GM23338 (cell line): ENCODE measurements at regions not wholly inside any gene's neighbourhood (a gene's known extent, or its start where the extent isn't known, plus 50 kb on each side); places are given as distances from the start of the nearest gene placed in this dataset.

ENCODE experiments used
- ATAC-seq: fragments of 200-7000 bp; cut with Tn5 transposase; 3 replicates; pipeline ENCODE4 v1.9.1; 2020
- DNase-seq: peaks from one replicate; pipeline ENCODE4 v3.0.0-alpha.2; 2015; ENCODE audit warnings: low spot score
- H2AFZ ChIP-seq: fragments of 200-600 bp; sonication (generic); 2 replicates; pipeline ENCODE4 v1.8.0; 2016; ENCODE audit warnings: antibody characterized with exemption, mild to moderate bottlenecking, moderate library complexity
- H3F3A ChIP-seq: fragments of 200-600 bp; sonication (generic); replicated peaks from 2 replicates; pipeline ENCODE4 v1.8.0; 2017; ENCODE audit warnings: antibody characterized with exemption, mixed run types, low read depth
- H3K27ac ChIP-seq: fragments of 200-600 bp; sonication (generic); 2 replicates; pipeline ENCODE4 v1.6.1; 2016; ENCODE audit warnings: low read depth
- H3K27me3 ChIP-seq: fragments of 200-600 bp; sonication (generic); 2 replicates; pipeline ENCODE4 v1.8.0; 2016; ENCODE audit warnings: mild to moderate bottlenecking, mixed run types, moderate library complexity; ENCODE audit not compliant: insufficient read depth
- H3K36me3 ChIP-seq: fragments of 200-600 bp; sonication (generic); 2 replicates; pipeline ENCODE4 v1.8.0; 2016; ENCODE audit warnings: mild to moderate bottlenecking; ENCODE audit not compliant: insufficient read depth
- H3K4me1 ChIP-seq: fragments of 200-600 bp; sonication (generic); 2 replicates; pipeline ENCODE4 v1.8.0; 2016; ENCODE audit warnings: mild to moderate bottlenecking, moderate library complexity; ENCODE audit not compliant: insufficient read depth
- H3K4me2 ChIP-seq: fragments of 200-600 bp; sonication (generic); 2 replicates; pipeline ENCODE4 v1.7.1; 2017; ENCODE audit warnings: mixed run types
- H3K4me3 ChIP-seq: fragments of 200-600 bp; sonication (generic); 2 replicates; pipeline ENCODE4 v1.6.1; 2016; ENCODE audit warnings: mixed run types
- H3K79me2 ChIP-seq: fragments of 200-600 bp; sonication (generic); replicated peaks from 2 replicates; pipeline ENCODE4 v1.8.0; 2017; ENCODE audit warnings: mild to moderate bottlenecking; ENCODE audit not compliant: insufficient read depth
- H3K9me2 ChIP-seq: fragments of 200-600 bp; sonication (generic); 2 replicates; pipeline ENCODE4 v1.8.0; 2017; ENCODE audit not compliant: insufficient read depth
- H4K20me1 ChIP-seq: fragments of 200-600 bp; sonication (generic); replicated peaks from 2 replicates; pipeline ENCODE4 v1.8.0; 2017; ENCODE audit warnings: mild to moderate bottlenecking; ENCODE audit not compliant: insufficient read depth
- H3K27ac Mint-ChIP-seq: 2 replicates; pipeline ENCODE4 v1.8.0; 2020; ENCODE audit warnings: inconsistent platforms, mild to moderate bottlenecking, moderate library complexity, mixed read lengths
- H3K27me3 Mint-ChIP-seq: 3 replicates; pipeline ENCODE4 v1.8.0; 2022; ENCODE audit warnings: low read depth, mild to moderate bottlenecking, moderate library complexity, mixed read lengths, inconsistent platforms; ENCODE audit not compliant: insufficient read depth, poor library complexity
- H3K36me3 Mint-ChIP-seq: 3 replicates; pipeline ENCODE4 v1.8.0; 2021; ENCODE audit warnings: low read depth, mild to moderate bottlenecking, inconsistent platforms, moderate library complexity, mixed read lengths
- H3K4me1 Mint-ChIP-seq: 3 replicates; pipeline ENCODE4 v1.8.0; 2020; ENCODE audit warnings: mild to moderate bottlenecking, inconsistent platforms, mixed read lengths
- H3K4me3 Mint-ChIP-seq: 3 replicates; pipeline ENCODE4 v1.8.0; 2021; ENCODE audit warnings: moderate library complexity, mild to moderate bottlenecking, inconsistent platforms, mixed read lengths
- H3K9me3 Mint-ChIP-seq: 3 replicates; pipeline ENCODE4 v1.8.0; 2020; ENCODE audit warnings: moderate library complexity, mild to moderate bottlenecking, inconsistent platforms, mixed read lengths
- CREB1 ChIP-seq: fragments of 250-450 bp; sonication (Bioruptor Pico); IDR thresholded peaks from 2 replicates; pipeline ENCODE4 v1.5.0; 2020; ENCODE audit warnings: low read depth, mild to moderate bottlenecking, moderate library complexity
- ETS1 ChIP-seq: IDR thresholded peaks from 2 replicates; pipeline ENCODE4 v1.6.1; 2016; ENCODE audit warnings: antibody characterized with exemption
- EZH2 ChIP-seq: fragments of 200-600 bp; sonication (generic); IDR thresholded peaks from one replicate; pipeline ENCODE4 v1.8.0; 2017; ENCODE audit warnings: antibody characterized with exemption, mild to moderate bottlenecking, low read depth; ENCODE audit not compliant: unreplicated experiment
- EZH2phosphoT487 ChIP-seq: fragments of 200-600 bp; sonication (generic); IDR thresholded peaks from one replicate; pipeline ENCODE4 v1.8.1; 2018; ENCODE audit warnings: antibody characterized with exemption; ENCODE audit not compliant: unreplicated experiment
- JUNB ChIP-seq: IDR thresholded peaks from one replicate; pipeline ENCODE4 v1.6.1; 2016; ENCODE audit warnings: antibody characterized with exemption; ENCODE audit not compliant: unreplicated experiment
- NANOG ChIP-seq: IDR thresholded peaks from 2 replicates; pipeline ENCODE4 v1.6.1; 2016; ENCODE audit warnings: antibody characterized with exemption, borderline replicate concordance
- POLR2AphosphoS5 ChIP-seq: IDR thresholded peaks from 2 replicates; pipeline ENCODE4 v1.6.1; 2016; ENCODE audit warnings: antibody characterized with exemption, low read depth
- STAT1 ChIP-seq: IDR thresholded peaks from one replicate; pipeline ENCODE4 v1.6.1; 2016; ENCODE audit warnings: antibody characterized with exemption; ENCODE audit not compliant: unreplicated experiment
- ZNF114 ChIP-seq: fragments of 250-450 bp; sonication (Bioruptor Pico); IDR thresholded peaks from 2 replicates; pipeline ENCODE4 v1.5.0; 2020; ENCODE audit warnings: mild to moderate bottlenecking, moderate library complexity
- ZNF331 ChIP-seq: fragments of 250-450 bp; sonication (Bioruptor Pico); IDR thresholded peaks from 2 replicates; pipeline ENCODE4 v1.5.0; 2020; ENCODE audit warnings: low read depth, mild to moderate bottlenecking, moderate library complexity
- ZNF462 ChIP-seq: fragments of 250-450 bp; sonication (Bioruptor Pico); IDR thresholded peaks from 2 replicates; pipeline ENCODE4 v1.5.0; 2020; ENCODE audit warnings: mild to moderate bottlenecking, moderate library complexity
- TF ChIP-seq, protein P1 (sequence below), 2 experiments: fragments of 200-600 bp in 1 of 2; sonication (generic) in 1 of 2; conservative IDR thresholded peaks; 2 replicates each; pipeline versions ENCODE4 v1.5.1 to v1.6.1; 2016 to 2017; ENCODE audit warnings: antibody characterized with exemption in 2 of 2, low read depth in 2 of 2, mild to moderate bottlenecking in 2 of 2, moderate library complexity in 1 of 2
- TF ChIP-seq, protein P2 (sequence below): IDR thresholded peaks from one replicate; pipeline ENCODE4 v1.6.1; 2018; ENCODE audit warnings: antibody characterized with exemption; ENCODE audit not compliant: unreplicated experiment

DNA sequence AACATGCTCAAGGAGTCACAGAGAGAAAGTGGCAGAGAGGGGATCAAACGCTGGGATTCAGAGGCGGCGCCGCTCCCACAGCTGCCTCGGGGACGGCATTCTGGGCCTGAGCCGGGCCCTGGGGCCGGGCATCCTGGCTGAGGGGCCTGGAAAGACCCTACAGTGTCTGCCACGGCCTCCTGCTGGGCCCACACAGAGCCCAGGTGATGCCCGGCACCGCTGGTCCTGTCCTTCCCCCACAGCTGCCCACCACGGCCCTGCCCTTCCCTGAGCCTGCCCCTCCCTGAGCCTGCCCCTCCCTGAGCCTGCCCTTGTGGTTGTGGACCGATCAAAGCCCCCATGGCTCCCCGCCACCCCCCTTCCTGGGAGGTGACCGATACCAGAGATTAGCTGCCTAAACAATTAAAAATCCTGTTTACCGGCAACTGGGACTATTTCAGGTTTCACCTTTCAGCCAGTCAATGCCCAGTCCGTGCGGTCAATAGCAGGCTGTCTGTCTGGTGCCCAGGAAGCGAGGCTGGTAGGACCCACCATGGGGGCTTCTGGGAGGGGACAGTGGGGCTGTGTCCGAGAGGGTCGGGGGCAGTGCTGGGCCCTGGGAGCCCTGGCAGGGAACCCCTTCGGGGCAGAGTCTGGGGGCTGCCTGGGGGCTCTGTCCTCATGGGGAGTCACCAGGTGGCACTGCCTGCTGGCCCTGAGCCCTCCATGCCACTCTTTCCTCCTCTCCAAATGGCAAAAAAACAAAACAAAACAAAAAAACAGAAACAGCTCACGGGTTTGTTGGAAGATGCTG lies 55.4 kb upstream of the GATA5 start:
- Mint-ChIP-seq H3K36me3 (no peaks in the 10 kb centered on the region), H3K4me1 (peaks cover 3% of the 10 kb centered on the region), H3K27me3 (peaks cover 9% of the 10 kb centered on the region), H3K27ac (no peak overlapping the region), H3K9me3 (no peaks in the 10 kb centered on the region), H3K4me3 (no peak overlapping the region)
- Histone ChIP-seq H2AFZ (no peak overlapping the region), H3K4me1 (no peaks in the 10 kb centered on the region), H3F3A (no peaks in the 10 kb centered on the region), H3K4me3 (no peak overlapping the region), H3K9me2 (no peaks in the 10 kb centered on the region), H3K4me2 (no peak overlapping the region), H3K27ac (no peak overlapping the region), H3K27me3 (no peaks in the 10 kb centered on the region), H3K36me3 (no peaks in the 10 kb centered on the region), H4K20me1 (no peaks in the 10 kb centered on the region), H3K79me2 (no peaks in the 10 kb centered on the region)
- no peak for DNase-seq
- no peak for ATAC-seq
- TF ChIP-seq POLR2AphosphoS5 (no peak), CREB1 (CRISPR knock-in tag) (no peak), EZH2 (no peak), JUNB (no peak), ETS1 (no peak), ZNF114 (no peak), STAT1 (no peak), ZNF462 (CRISPR knock-in tag) (no peak), ZNF331 (no peak), NANOG (no peak), EZH2phosphoT487 (no peak)
- TF ChIP-seq, protein P1, sequence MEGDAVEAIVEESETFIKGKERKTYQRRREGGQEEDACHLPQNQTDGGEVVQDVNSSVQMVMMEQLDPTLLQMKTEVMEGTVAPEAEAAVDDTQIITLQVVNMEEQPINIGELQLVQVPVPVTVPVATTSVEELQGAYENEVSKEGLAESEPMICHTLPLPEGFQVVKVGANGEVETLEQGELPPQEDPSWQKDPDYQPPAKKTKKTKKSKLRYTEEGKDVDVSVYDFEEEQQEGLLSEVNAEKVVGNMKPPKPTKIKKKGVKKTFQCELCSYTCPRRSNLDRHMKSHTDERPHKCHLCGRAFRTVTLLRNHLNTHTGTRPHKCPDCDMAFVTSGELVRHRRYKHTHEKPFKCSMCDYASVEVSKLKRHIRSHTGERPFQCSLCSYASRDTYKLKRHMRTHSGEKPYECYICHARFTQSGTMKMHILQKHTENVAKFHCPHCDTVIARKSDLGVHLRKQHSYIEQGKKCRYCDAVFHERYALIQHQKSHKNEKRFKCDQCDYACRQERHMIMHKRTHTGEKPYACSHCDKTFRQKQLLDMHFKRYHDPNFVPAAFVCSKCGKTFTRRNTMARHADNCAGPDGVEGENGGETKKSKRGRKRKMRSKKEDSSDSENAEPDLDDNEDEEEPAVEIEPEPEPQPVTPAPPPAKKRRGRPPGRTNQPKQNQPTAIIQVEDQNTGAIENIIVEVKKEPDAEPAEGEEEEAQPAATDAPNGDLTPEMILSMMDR (conservative IDR thresholded peaks at IDR 0.05; ENCODE audit: low read depth in 2 of 2) = no peak
- TF ChIP-seq, protein P2, sequence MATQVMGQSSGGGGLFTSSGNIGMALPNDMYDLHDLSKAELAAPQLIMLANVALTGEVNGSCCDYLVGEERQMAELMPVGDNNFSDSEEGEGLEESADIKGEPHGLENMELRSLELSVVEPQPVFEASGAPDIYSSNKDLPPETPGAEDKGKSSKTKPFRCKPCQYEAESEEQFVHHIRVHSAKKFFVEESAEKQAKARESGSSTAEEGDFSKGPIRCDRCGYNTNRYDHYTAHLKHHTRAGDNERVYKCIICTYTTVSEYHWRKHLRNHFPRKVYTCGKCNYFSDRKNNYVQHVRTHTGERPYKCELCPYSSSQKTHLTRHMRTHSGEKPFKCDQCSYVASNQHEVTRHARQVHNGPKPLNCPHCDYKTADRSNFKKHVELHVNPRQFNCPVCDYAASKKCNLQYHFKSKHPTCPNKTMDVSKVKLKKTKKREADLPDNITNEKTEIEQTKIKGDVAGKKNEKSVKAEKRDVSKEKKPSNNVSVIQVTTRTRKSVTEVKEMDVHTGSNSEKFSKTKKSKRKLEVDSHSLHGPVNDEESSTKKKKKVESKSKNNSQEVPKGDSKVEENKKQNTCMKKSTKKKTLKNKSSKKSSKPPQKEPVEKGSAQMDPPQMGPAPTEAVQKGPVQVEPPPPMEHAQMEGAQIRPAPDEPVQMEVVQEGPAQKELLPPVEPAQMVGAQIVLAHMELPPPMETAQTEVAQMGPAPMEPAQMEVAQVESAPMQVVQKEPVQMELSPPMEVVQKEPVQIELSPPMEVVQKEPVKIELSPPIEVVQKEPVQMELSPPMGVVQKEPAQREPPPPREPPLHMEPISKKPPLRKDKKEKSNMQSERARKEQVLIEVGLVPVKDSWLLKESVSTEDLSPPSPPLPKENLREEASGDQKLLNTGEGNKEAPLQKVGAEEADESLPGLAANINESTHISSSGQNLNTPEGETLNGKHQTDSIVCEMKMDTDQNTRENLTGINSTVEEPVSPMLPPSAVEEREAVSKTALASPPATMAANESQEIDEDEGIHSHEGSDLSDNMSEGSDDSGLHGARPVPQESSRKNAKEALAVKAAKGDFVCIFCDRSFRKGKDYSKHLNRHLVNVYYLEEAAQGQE = no peak
